Loucy (cell line): ENCODE measurements at regions not wholly inside any gene's neighbourhood (a gene's known extent, or its start where the extent isn't known, plus 50 kb on each side); places are given as distances from the start of the nearest gene placed in this dataset.

Experiments
- H2AFZ ChIP-seq: fragments of 200-600 bp; sonication (generic); 2 replicates; pipeline ENCODE4 v1.6.0; 2016; ENCODE audit warnings: antibody characterized with exemption, mild to moderate bottlenecking, low read length, moderate library complexity
- H3F3A ChIP-seq: fragments of 200-600 bp; 2 replicates; pipeline ENCODE4 v1.6.0; 2016; ENCODE audit warnings: antibody characterized with exemption, low read depth, mild to moderate bottlenecking
- H3K27me3 ChIP-seq: fragments of 200-600 bp; sonication (generic); 2 replicates; pipeline ENCODE4 v1.6.1; 2014; ENCODE audit warnings: low read length, mild to moderate bottlenecking; ENCODE audit not compliant: insufficient read depth, poor library complexity, severe bottlenecking
- H3K36me3 ChIP-seq: fragments of 200-600 bp; sonication (generic); 2 replicates; pipeline ENCODE4 v1.6.1; 2016; ENCODE audit warnings: low read length; ENCODE audit not compliant: insufficient read depth
- H3K4me1 ChIP-seq: fragments of 200-600 bp; sonication (generic); 2 replicates; pipeline ENCODE4 v1.5.1; 2014; ENCODE audit warnings: low read length, mild to moderate bottlenecking; ENCODE audit not compliant: insufficient read depth, poor library complexity, severe bottlenecking
- H3K4me2 ChIP-seq: fragments of 200-600 bp; sonication (generic); 2 replicates; pipeline ENCODE4 v1.6.0; 2014; ENCODE audit warnings: antibody characterized with exemption, low read length, low read depth, mild to moderate bottlenecking; ENCODE audit not compliant: poor library complexity, severe bottlenecking
- H3K4me3 ChIP-seq: fragments of 200-600 bp; sonication (generic); 2 replicates; pipeline ENCODE4 v1.5.1; 2014; ENCODE audit warnings: low read length, mild to moderate bottlenecking, mixed read lengths; ENCODE audit not compliant: poor library complexity, severe bottlenecking
- H3K79me2 ChIP-seq: fragments of 200-600 bp; sonication (generic); 2 replicates; pipeline ENCODE4 v1.6.1; 2014; ENCODE audit warnings: low read length; ENCODE audit not compliant: insufficient read depth
- H3K9ac ChIP-seq: fragments of 200-600 bp; sonication (generic); 2 replicates; pipeline ENCODE4 v1.6.0; 2014; ENCODE audit warnings: mild to moderate bottlenecking, low read depth, low read length, moderate library complexity; ENCODE audit not compliant: poor library complexity, severe bottlenecking
- H3K9me2 ChIP-seq: fragments of 200-600 bp; sonication (generic); replicated peaks from 2 replicates; pipeline ENCODE4 v1.6.1; 2016; ENCODE audit warnings: low read depth, low read length, mixed read lengths
- H3K9me3 ChIP-seq: fragments of 200-600 bp; sonication (generic); 2 replicates; pipeline ENCODE4 v1.6.1; 2014; ENCODE audit warnings: mild to moderate bottlenecking, antibody characterized with exemption, low read length, low read depth; ENCODE audit not compliant: insufficient read depth
- H4K20me1 ChIP-seq: fragments of 200-600 bp; sonication (generic); 2 replicates; pipeline ENCODE4 v1.6.0; 2014; ENCODE audit warnings: antibody characterized with exemption, low read length, mild to moderate bottlenecking; ENCODE audit not compliant: insufficient read depth, poor library complexity, severe bottlenecking
- CTCF ChIP-seq: fragments of 200-600 bp; sonication (generic); conservative IDR thresholded peaks from 2 replicates; pipeline ENCODE4 v1.5.1; 2014; ENCODE audit warnings: mild to moderate bottlenecking, antibody characterized with exemption, low read length
- EZH2phosphoT487 ChIP-seq: fragments of 200-600 bp; IDR thresholded peaks from 2 replicates; pipeline ENCODE4 v1.6.1; 2018; ENCODE audit warnings: antibody characterized with exemption, mild to moderate bottlenecking, moderate library complexity, borderline replicate concordance

- Histone ChIP-seq H3K9me3 (no peaks in the 10 kb centered on the region; the same call in 1 of the 2 replicates), H3K4me3 (no peak overlapping the region), H3K27me3 (no peaks in the 10 kb centered on the region), H3K4me2 (no peak overlapping the region), H3K79me2 (no peaks in the 10 kb centered on the region), H3K9me2 (no peaks in the 10 kb centered on the region), H3K36me3 (no peaks in the 10 kb centered on the region), H3F3A (no peaks in the 10 kb centered on the region), H3K4me1 (no peaks in the 10 kb centered on the region), H4K20me1 (no peaks in the 10 kb centered on the region), H2AFZ (no peak overlapping the region), H3K9ac (no peak overlapping the region)
- TF ChIP-seq CTCF = no peak
- no peak for TF ChIP-seq EZH2phosphoT487
These were observed 594.1 kb upstream of the FAT1 start for GRCh38 chr4:187317799-187318198.

- TF ChIP-seq EZH2phosphoT487 (no peak), CTCF (no peak)
- H3K4me2 ChIP-seq = no peak overlapping the region
- H3K9me2 ChIP-seq = no peaks in the 10 kb centered on the region
- H3F3A ChIP-seq = no peaks in the 10 kb centered on the region
- H3K4me1 ChIP-seq = no peaks in the 10 kb centered on the region
- H4K20me1 ChIP-seq = no peaks in the 10 kb centered on the region
- H2AFZ ChIP-seq = no peak overlapping the region
- no peaks in the 10 kb centered on the region for H3K36me3 ChIP-seq
- H3K79me2 ChIP-seq = no peaks in the 10 kb centered on the region
- no peaks in the 10 kb centered on the region for H3K27me3 ChIP-seq
- no peaks in the 10 kb centered on the region for H3K9me3 ChIP-seq
- no peak overlapping the region for H3K9ac ChIP-seq
- no peak overlapping the region for H3K4me3 ChIP-seq
These were observed 598.1 kb upstream of the FAT1 start for GRCh38 chr4:187321711-187322110.

GRCh38 chr4:187332141-187332540 is 608.5 kb upstream of the FAT1 start:
- Histone ChIP-seq H3K9ac (no peak overlapping the region), H3K4me3 (no peak overlapping the region), H3F3A (no peaks in the 10 kb centered on the region), H3K4me1 (no peaks in the 10 kb centered on the region), H2AFZ (no peak overlapping the region), H3K79me2 (no peaks in the 10 kb centered on the region), H3K9me2 (no peaks in the 10 kb centered on the region), H4K20me1 (no peaks in the 10 kb centered on the region), H3K4me2 (no peak overlapping the region), H3K9me3 (peaks cover 12% of the 10 kb centered on the region; the same call in 1 of the 2 replicates), H3K36me3 (no peaks in the 10 kb centered on the region), H3K27me3 (no peaks in the 10 kb centered on the region)
- TF ChIP-seq CTCF (no peak), EZH2phosphoT487 (no peak)
